GM12891 (cell line): ENCODE measurements at regions not wholly inside any gene's neighbourhood (a gene's known extent, or its start where the extent isn't known, plus 50 kb on each side); places are given as distances from the start of the nearest gene placed in this dataset.
"Not testable (repeated sequence)": the region's sequence is repeated elsewhere in the genome, so short reads cannot be mapped to it uniquely, and the experiment has no call there.

Experiments used
- POLR2A ChIP-seq: IDR thresholded peaks from 2 replicates; pipeline ENCODE4 v1.6.1; 2011; ENCODE audit warnings: low read depth, low read length, control low read depth
- POLR2AphosphoS5 ChIP-seq: IDR thresholded peaks from 2 replicates; pipeline ENCODE4 v1.6.1; 2011; ENCODE audit warnings: low read depth, low read length, control low read depth
- TAF1 ChIP-seq: IDR thresholded peaks from 2 replicates; pipeline ENCODE4 v1.6.1; 2011; ENCODE audit warnings: low read depth, low read length, control low read depth

DNA sequence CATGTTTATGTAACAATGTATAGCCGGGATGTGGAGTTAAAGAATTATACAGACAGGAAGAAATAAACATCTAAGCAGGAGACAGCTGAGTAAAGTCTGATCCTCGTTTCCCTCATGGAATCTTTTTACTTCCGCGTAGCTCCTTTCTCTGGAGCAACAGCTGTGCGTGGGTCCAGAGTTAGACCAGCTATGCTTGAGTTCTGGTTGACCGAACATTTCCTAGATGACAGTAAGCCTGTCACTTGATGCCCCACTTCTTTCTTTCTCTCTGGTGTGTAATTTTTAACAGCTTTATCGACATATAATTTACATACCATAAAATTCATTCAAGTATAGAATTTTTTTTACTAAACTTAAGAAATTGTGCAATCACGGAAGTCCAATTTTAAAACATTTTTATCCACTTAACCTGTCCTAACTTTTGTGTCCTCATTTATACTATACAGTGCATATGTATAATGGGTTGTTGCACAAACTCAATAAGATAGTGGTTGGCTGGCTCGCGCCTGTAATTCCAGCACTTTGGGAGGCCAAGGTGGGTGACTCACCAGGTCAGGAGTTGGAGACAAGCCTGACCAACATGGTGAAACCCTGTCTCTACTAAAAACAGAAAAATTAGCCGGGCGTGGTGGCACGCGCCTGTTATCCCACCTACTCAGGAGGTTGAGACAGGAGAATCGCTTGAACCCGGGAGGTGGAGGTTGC, 58.5 kb upstream of the ABI1 start:
- not testable (repeated sequence) for TF ChIP-seq POLR2A, TAF1, POLR2AphosphoS5
